H1 (cell line): ENCODE measurements at regions not wholly inside any gene's neighbourhood (a gene's known extent, or its start where the extent isn't known, plus 50 kb on each side); places are given as distances from the start of the nearest gene placed in this dataset.

ENCODE experiments used
- CTCF ChIA-PET: fragments of 300-600 bp; sonication (Branson Sonifier 250); formaldehyde crosslinking; loops from one replicate; lab custom pipeline; 2021; ENCODE audit not compliant: partially characterized antibody; lab: Charles Lee
- POLR2A ChIA-PET: fragments of 300-600 bp; sonication (Branson Sonifier 250); formaldehyde crosslinking; loops from one replicate; lab custom pipeline; 2021; ENCODE audit warnings: inconsistent platforms; ENCODE audit not compliant: partially characterized antibody; lab: Charles Lee
- DNase-seq, 2 experiments: peaks; one replicate each; pipeline versions ENCODE4 v3.0.0 to v3.0.0-alpha.2; 2010 to 2022; ENCODE audit warnings: low spot score in 2 of 2, low read depth in 1 of 2, mixed read lengths in 1 of 2
- FAIRE-seq: peaks from 2 replicates; lab custom pipeline; 2011; peaks lifted over from hg19 to GRCh38; lab: Jason Lieb, UNC
- H2AFZ ChIP-seq: 2 replicates; pipeline ENCODE4 v1.8.1; 2012; ENCODE audit warnings: low read length, inconsistent platforms
- H2AK5ac ChIP-seq: 2 replicates; pipeline ENCODE4 v1.6.1; 2013; ENCODE audit warnings: low read depth, low read length
- H2BK120ac ChIP-seq: replicated peaks from 2 replicates; pipeline ENCODE3; 2013; ENCODE audit warnings: low read depth, low read length, inconsistent platforms
- H2BK12ac ChIP-seq: 2 replicates; pipeline ENCODE4 v1.6.1; 2013; ENCODE audit warnings: low read depth, low read length
- H2BK15ac ChIP-seq: 2 replicates; pipeline ENCODE4 v1.6.1; 2013; ENCODE audit warnings: low read length
- H2BK20ac ChIP-seq: 2 replicates; pipeline ENCODE4 v1.6.1; 2013; ENCODE audit warnings: low read length
- H2BK5ac ChIP-seq: 2 replicates; pipeline ENCODE4 v1.6.1; 2013; ENCODE audit warnings: low read depth, low read length
- H3K14ac ChIP-seq: 2 replicates; pipeline ENCODE4 v1.6.1; 2013; ENCODE audit warnings: inconsistent platforms; ENCODE audit not compliant: insufficient read length
- H3K18ac ChIP-seq: 2 replicates; pipeline ENCODE4 v1.6.1; 2013; ENCODE audit warnings: low read length; ENCODE audit errors: extremely low read depth
- H3K23ac ChIP-seq: 2 replicates; pipeline ENCODE4 v1.6.1; 2013; ENCODE audit warnings: inconsistent platforms; ENCODE audit not compliant: insufficient read length
- H3K23me2 ChIP-seq: 2 replicates; pipeline ENCODE4 v1.6.1; 2013; ENCODE audit warnings: low read depth, low read length
- H3K27ac ChIP-seq: 2 replicates; pipeline ENCODE4 v1.6.1; 2011; ENCODE audit warnings: low read depth, low read length, inconsistent platforms
- H3K27me3 ChIP-seq, 4 experiments: replicated peaks in 1 of 4; 1 replicate in 1 of 4; 2 replicates in 3 of 4; pipeline versions ENCODE4 v1.6.1 to v1.8.1; 2011 to 2013; ENCODE audit warnings: low read length in 3 of 4, mild to moderate bottlenecking in 3 of 4, inconsistent platforms in 2 of 4, mixed read lengths in 2 of 4, moderate library complexity in 1 of 4; ENCODE audit not compliant: control insufficient read depth in 3 of 4, insufficient read depth in 3 of 4; ENCODE audit errors: extremely low read depth in 1 of 4
- H3K36me3 ChIP-seq, 4 experiments: 2 replicates each; pipeline versions ENCODE4 v1.6.1 to v1.8.1; 2011 to 2013; ENCODE audit warnings: mild to moderate bottlenecking in 4 of 4, low read length in 3 of 4, moderate library complexity in 2 of 4, control low read depth in 1 of 4, inconsistent platforms in 1 of 4; ENCODE audit not compliant: insufficient read depth in 4 of 4, control insufficient read depth in 2 of 4
- H3K4ac ChIP-seq: replicated peaks from 2 replicates; pipeline ENCODE3; 2013; ENCODE audit warnings: low read length, low read depth, mixed read lengths, inconsistent platforms; ENCODE audit not compliant: insufficient read length
- H3K4me1 ChIP-seq, 4 experiments: replicated peaks in 1 of 4; 1 replicate in 1 of 4; 2 replicates in 3 of 4; pipeline versions ENCODE4 v1.6.1 to v1.8.1; 2011 to 2013; ENCODE audit warnings: low read length in 3 of 4, inconsistent platforms in 2 of 4, mixed read lengths in 1 of 4; ENCODE audit not compliant: insufficient read depth in 4 of 4, control insufficient read depth in 3 of 4
- H3K4me2 ChIP-seq, 2 experiments: 2 replicates each; pipeline versions ENCODE4 v1.6.1 to v1.8.1; 2011 to 2013; ENCODE audit warnings: low read depth in 2 of 2, low read length in 2 of 2, control low read depth in 1 of 2, inconsistent platforms in 1 of 2, mild to moderate bottlenecking in 1 of 2; ENCODE audit not compliant: insufficient read depth in 1 of 2
- H3K4me3 ChIP-seq, 4 experiments: fragments of 200-600, 300-600 bp in 1 of 4; sonication (generic), shearing (Covaris generic), sonication (Bioruptor Twin) in 1 of 4; 2 replicates each; pipeline versions ENCODE4 v1.5.1 to v1.8.1; 2011 to 2016; ENCODE audit warnings: low read length in 4 of 4, low read depth in 3 of 4, control low read depth in 2 of 4, inconsistent platforms in 2 of 4, mild to moderate bottlenecking in 2 of 4, mixed read lengths in 1 of 4, moderate library complexity in 1 of 4; ENCODE audit not compliant: insufficient read depth in 2 of 4; ENCODE audit errors: extremely low read depth in 1 of 4
- H3K56ac ChIP-seq: replicated peaks from 2 replicates; pipeline ENCODE3; 2013; ENCODE audit warnings: low read depth, mild to moderate bottlenecking, mixed read lengths, low read length, inconsistent platforms; ENCODE audit not compliant: insufficient read length
- H3K79me1 ChIP-seq: 2 replicates; pipeline ENCODE4 v1.6.1; 2013; ENCODE audit warnings: low read depth, low read length, control low read depth
- H3K79me2 ChIP-seq, 2 experiments: 2 replicates each; pipeline versions ENCODE4 v1.6.1 to v1.8.1; 2012 to 2013; ENCODE audit warnings: low read length in 2 of 2, mild to moderate bottlenecking in 2 of 2, inconsistent platforms in 1 of 2; ENCODE audit not compliant: insufficient read depth in 2 of 2, control insufficient read depth in 1 of 2
- H3K9ac ChIP-seq, 4 experiments: replicated peaks in 1 of 4; 1 replicate in 1 of 4; 2 replicates in 3 of 4; pipeline versions ENCODE4 v1.6.1 to v1.8.1; 2011 to 2013; ENCODE audit warnings: low read depth in 3 of 4, low read length in 3 of 4, control low read depth in 2 of 4, mild to moderate bottlenecking in 2 of 4, moderate library complexity in 2 of 4, inconsistent platforms in 1 of 4; ENCODE audit errors: extremely low read depth in 1 of 4
- H3K9me3 ChIP-seq, 2 experiments: 2 replicates each; pipeline versions ENCODE4 v1.6.1 to v1.8.1; 2012 to 2013; ENCODE audit warnings: mild to moderate bottlenecking in 2 of 2, moderate library complexity in 2 of 2, control low read depth in 1 of 2, inconsistent platforms in 1 of 2, low read depth in 1 of 2, low read length in 1 of 2, mixed read lengths in 1 of 2; ENCODE audit not compliant: insufficient read depth in 2 of 2
- H4K20me1 ChIP-seq, 2 experiments: replicated peaks in 1 of 2; 2 replicates each; pipeline versions ENCODE3 to v1.8.1; 2011 to 2013; ENCODE audit warnings: inconsistent platforms in 2 of 2, low read length in 2 of 2, mild to moderate bottlenecking in 1 of 2; ENCODE audit not compliant: insufficient read depth in 2 of 2, control insufficient read depth in 1 of 2
- H4K5ac ChIP-seq: 2 replicates; pipeline ENCODE4 v1.6.1; 2013; ENCODE audit warnings: low read length, low read depth, mixed read lengths, inconsistent platforms; ENCODE audit not compliant: insufficient read length
- H4K8ac ChIP-seq: 2 replicates; pipeline ENCODE4 v1.8.0; 2013; ENCODE audit warnings: mild to moderate bottlenecking, moderate library complexity, low read length, inconsistent platforms; ENCODE audit not compliant: insufficient read depth; ENCODE audit errors: extremely low read depth
- H4K91ac ChIP-seq: replicated peaks from 2 replicates; pipeline ENCODE3; 2013; ENCODE audit warnings: low read length, mixed read lengths, inconsistent platforms; ENCODE audit not compliant: insufficient read length
- ASH2L ChIP-seq: fragments of 200-600, 300-600 bp; sonication (generic); IDR thresholded peaks from one replicate; pipeline ENCODE4 v1.7.1; 2017; ENCODE audit warnings: low read length
- BACH1 ChIP-seq: IDR thresholded peaks from 2 replicates; pipeline ENCODE4 v1.6.1; 2012; ENCODE audit warnings: low read length, improper control_type of control experiment
- CTCF ChIP-seq, 3 experiments: IDR thresholded peaks; 1 replicate in 2 of 3; 2 replicates in 1 of 3; pipeline versions ENCODE4 v1.5.1 to v1.6.1; 2011; ENCODE audit warnings: low read length in 3 of 3, mild to moderate bottlenecking in 3 of 3, inconsistent platforms in 2 of 3, low read depth in 1 of 3, moderate library complexity in 1 of 3; ENCODE audit not compliant: insufficient read depth in 1 of 3; ENCODE audit errors: control extremely low read depth in 1 of 3
- HDAC2 ChIP-seq, 2 experiments: fragments of 300-600 bp in 1 of 2; sonication (generic) in 1 of 2; IDR thresholded peaks; 2 replicates each; pipeline ENCODE4 v1.6.1; 2011 to 2012; ENCODE audit warnings: low read depth in 2 of 2, low read length in 2 of 2, mild to moderate bottlenecking in 2 of 2, moderate library complexity in 2 of 2, borderline replicate concordance in 1 of 2, inconsistent platforms in 1 of 2
- HDAC6 ChIP-seq: IDR thresholded peaks from one replicate; pipeline ENCODE4 v1.7.1; 2012; ENCODE audit warnings: low read depth, mild to moderate bottlenecking, inconsistent platforms, low read length, moderate library complexity
- RNF2 ChIP-seq: fragments of 200-900, 300-1000 bp; sonication (generic); IDR thresholded peaks from 2 replicates; pipeline ENCODE4 v1.7.1; 2016; ENCODE audit warnings: borderline replicate concordance, low read depth, mild to moderate bottlenecking, antibody characterized with exemption, low read length; ENCODE audit not compliant: poor library complexity, severe bottlenecking; ENCODE audit errors: missing control alignments
- SIRT6 ChIP-seq: IDR thresholded peaks from one replicate; pipeline ENCODE4 v1.7.1; 2012; ENCODE audit warnings: low read length, inconsistent platforms
- SP4 ChIP-seq: IDR thresholded peaks from 2 replicates; pipeline ENCODE4 v1.6.1; 2012; ENCODE audit warnings: low read length, inconsistent platforms
- SRF ChIP-seq: IDR thresholded peaks from 2 replicates; pipeline ENCODE4 v1.6.1; 2011; ENCODE audit warnings: mild to moderate bottlenecking, low read depth, low read length, moderate library complexity
- SUZ12 ChIP-seq: fragments of 200-600 bp; sonication (generic); IDR thresholded peaks from 2 replicates; pipeline ENCODE4 v1.6.1; 2012; ENCODE audit warnings: mild to moderate bottlenecking, inconsistent platforms, low read length, moderate library complexity, mixed read lengths
- WGBS, 2 experiments: shearing (Covaris generic) in 1 of 2; methylation state at CpG; one replicate each; pipeline versions ENCODE4 v1.1.6 to v1.1.7; 2013 to 2015; ENCODE audit warnings: low lambda C conversion rate in 2 of 2, mixed read lengths in 2 of 2, inconsistent platforms in 1 of 2, low coverage in 1 of 2, missing lambda C conversion rate in 1 of 2; ENCODE audit not compliant: insufficient replicate concordance in 2 of 2, insufficient coverage in 1 of 2, insufficient read length in 1 of 2; ENCODE audit errors: extremely low coverage in 1 of 2, missing lambda C conversion rate in 1 of 2; 5-methylcytosine and 5-hydroxymethylcytosine counted together

- no peaks in the 10 kb centered on the region for H3K79me2 ChIP-seq
- no peak overlapping the region for H4K8ac ChIP-seq
- H3K4me1 ChIP-seq = no peaks in the 10 kb centered on the region; a peak in 1 of 7 replicates
- H3K9me3 ChIP-seq = no peaks in the 10 kb centered on the region
- no peak overlapping the region for H2BK120ac ChIP-seq
- H4K5ac ChIP-seq = no peak overlapping the region
- H3K79me1 ChIP-seq = no peaks in the 10 kb centered on the region
- H3K9ac ChIP-seq = no peak overlapping the region
- no peak overlapping the region for H2BK15ac ChIP-seq
- H3K56ac ChIP-seq = no peak overlapping the region
- H3K4me3 ChIP-seq = no peak overlapping the region
- no peak overlapping the region for H2AFZ ChIP-seq
- H3K23me2 ChIP-seq = no peaks in the 10 kb centered on the region; the same call in 1 of the 2 replicates
- no peak overlapping the region; a peak in 1 of 4 replicates for H3K4me2 ChIP-seq
- no peak overlapping the region for H2BK20ac ChIP-seq
- no peak for DNase-seq
- H3K36me3 ChIP-seq = no peaks in the 10 kb centered on the region
- ChIA-PET POLR2A (no interaction called here), CTCF (interaction anchor here (1.7 kb wide), 1 partner anchor 52 kb away, joined by 5 read pairs; no protein-coding TSS in a partner anchor)
- peak overlapping the region; percentile 65 for H3K4ac ChIP-seq
- WGBS, 2 experiments = 64% methylated on average over 1 of the region's 1 CpG; no CpG with 5 or more reads in 1 of the 2 experiments
- no peak overlapping the region for H2BK12ac ChIP-seq
- no peak overlapping the region for H3K23ac ChIP-seq
- no peaks in the 10 kb centered on the region for H4K20me1 ChIP-seq
- no peak for FAIRE-seq
- no peaks in the 10 kb centered on the region for H3K27me3 ChIP-seq
- H3K18ac ChIP-seq = no peak overlapping the region
- H2AK5ac ChIP-seq = no peak overlapping the region
- no peak for TF ChIP-seq RNF2
- no peak for TF ChIP-seq HDAC2 (IDR thresholded peaks at IDR 0.05; ENCODE audit: borderline replicate concordance in 1 of 2, low read depth in 2 of 2, low read length in 2 of 2)
- no peak for TF ChIP-seq SP4
- no peak for TF ChIP-seq BACH1
- TF ChIP-seq HDAC6 = no peak
- no peak for TF ChIP-seq CTCF (IDR thresholded peaks at IDR 0.05; ENCODE audit: control extremely low read depth in 1 of 3, insufficient read depth in 1 of 3, low read depth in 1 of 3, low read length in 3 of 3)
- TF ChIP-seq SRF = no peak
- no peak for TF ChIP-seq SIRT6
- TF ChIP-seq ASH2L = no peak
- TF ChIP-seq SUZ12 = no peak
- H4K91ac ChIP-seq = no peak overlapping the region
- H3K14ac ChIP-seq = no peak overlapping the region
- H3K27ac ChIP-seq = no peak overlapping the region
- no peak overlapping the region for H2BK5ac ChIP-seq
These were observed 413.5 kb upstream of the STXBP6 start for GRCh38 chr14:25463480-25463879.
